Neutrophil (primary cell): ENCODE measurements at regions not wholly inside any gene's neighbourhood (a gene's known extent, or its start where the extent isn't known, plus 50 kb on each side); places are given as distances from the start of the nearest gene placed in this dataset.

Experiments
- H3K27ac ChIP-seq: fragments of 200-600 bp; sonication (generic); 2 replicates; pipeline ENCODE4 v1.5.1; 2016; ENCODE audit warnings: mild to moderate bottlenecking, moderate library complexity
- H3K27me3 ChIP-seq: fragments of 200-600 bp; sonication (generic); 2 replicates; pipeline ENCODE4 v1.6.0; 2016; ENCODE audit warnings: mild to moderate bottlenecking
- H3K36me3 ChIP-seq: fragments of 200-600 bp; sonication (generic); 2 replicates; pipeline ENCODE4 v1.5.1; 2017
- H3K4me1 ChIP-seq, 2 experiments: fragments of 200-600 bp in 1 of 2; sonication (generic) in 1 of 2; 1 replicate in 1 of 2; 2 replicates in 1 of 2; pipeline versions ENCODE4 v1.5.1 to v1.6.1; 2013 to 2016; ENCODE audit warnings: low read depth in 1 of 2, low read length in 1 of 2, mild to moderate bottlenecking in 1 of 2, moderate library complexity in 1 of 2; ENCODE audit not compliant: control insufficient read depth in 1 of 2, insufficient read depth in 1 of 2
- H3K4me3 ChIP-seq, 2 experiments: fragments of 200-600 bp in 1 of 2; sonication (generic) in 1 of 2; 1 replicate in 1 of 2; 2 replicates in 1 of 2; pipeline ENCODE4 v1.5.1; 2013 to 2016; ENCODE audit warnings: low read depth in 1 of 2, low read length in 1 of 2, mild to moderate bottlenecking in 1 of 2, moderate library complexity in 1 of 2
- H3K9me3 ChIP-seq: fragments of 200-600 bp; sonication (generic); 2 replicates; pipeline ENCODE4 v1.5.1; 2016
- CTCF ChIP-seq: fragments of 200-600 bp; sonication (generic); IDR thresholded peaks from 2 replicates; pipeline ENCODE4 v1.5.1; 2016; ENCODE audit warnings: antibody characterized with exemption

GRCh38 chr2:59462422-59463197 lies 1090.8 kb downstream of the BCL11A start:
- Histone ChIP-seq H3K27me3 (no peaks in the 10 kb centered on the region), H3K4me1 (no peaks in the 10 kb centered on the region)

GRCh38 chr2:59461127-59461526 lies 1092.3 kb downstream of the BCL11A start:
- Histone ChIP-seq H3K27ac (no peak overlapping the region), H3K27me3 (no peaks in the 10 kb centered on the region), H3K4me3 (no peak overlapping the region), H3K36me3 (no peaks in the 10 kb centered on the region), H3K9me3 (no peaks in the 10 kb centered on the region), H3K4me1 (no peaks in the 10 kb centered on the region)
- no peak for TF ChIP-seq CTCF

More at GRCh38 chr2:59462422-59463197, 1090.8 kb downstream of the BCL11A start:
- Histone ChIP-seq H3K27ac (no peak overlapping the region), H3K4me3 (no peak overlapping the region), H3K36me3 (no peaks in the 10 kb centered on the region), H3K9me3 (no peaks in the 10 kb centered on the region)
- TF ChIP-seq CTCF, result no peak

- H3K27ac ChIP-seq, result no peak overlapping the region
- no peak for TF ChIP-seq CTCF
- H3K9me3 ChIP-seq, result no peaks in the 10 kb centered on the region
- H3K4me1 ChIP-seq, result no peaks in the 10 kb centered on the region
- H3K27me3 ChIP-seq, result no peaks in the 10 kb centered on the region
- H3K36me3 ChIP-seq, result no peaks in the 10 kb centered on the region
- H3K4me3 ChIP-seq, result no peak overlapping the region
Measured at GRCh38 chr2:59458800-59459199, 1094.7 kb downstream of the BCL11A start.

GRCh38 chr2:59456285-59456684 lies 1097.2 kb downstream of the BCL11A start:
- Histone ChIP-seq H3K4me3 (no peak overlapping the region), H3K4me1 (no peaks in the 10 kb centered on the region), H3K9me3 (no peaks in the 10 kb centered on the region), H3K27me3 (no peaks in the 10 kb centered on the region), H3K27ac (no peak overlapping the region), H3K36me3 (no peaks in the 10 kb centered on the region)
- no peak for TF ChIP-seq CTCF

GRCh38 chr2:59449274-59449673 lies 1104.2 kb downstream of the BCL11A start:
- H3K36me3 ChIP-seq, result no peaks in the 10 kb centered on the region
- TF ChIP-seq CTCF, result no peak
- H3K27me3 ChIP-seq, result no peaks in the 10 kb centered on the region
- no peaks in the 10 kb centered on the region for H3K4me1 ChIP-seq
- H3K9me3 ChIP-seq, result no peaks in the 10 kb centered on the region
- H3K4me3 ChIP-seq, result no peak overlapping the region
- no peak overlapping the region for H3K27ac ChIP-seq
